HUES64 (cell line): ENCODE measurements at regions not wholly inside any gene's neighbourhood (a gene's known extent, or its start where the extent isn't known, plus 50 kb on each side); places are given as distances from the start of the nearest gene placed in this dataset.
"Not testable (repeated sequence)": the region's sequence is repeated elsewhere in the genome, so short reads cannot be mapped to it uniquely, and the experiment has no call there.

Source experiments
- H3K27ac ChIP-seq: 2 replicates; pipeline ENCODE4 v1.7.0; 2013; ENCODE audit warnings: low read depth, low read length, inconsistent platforms
- H3K27me3 ChIP-seq: 2 replicates; pipeline ENCODE4 v1.6.1; 2013; ENCODE audit warnings: mild to moderate bottlenecking, low read length; ENCODE audit not compliant: insufficient read depth
- H3K36me3 ChIP-seq: 2 replicates; pipeline ENCODE4 v1.6.1; 2013; ENCODE audit warnings: mild to moderate bottlenecking, low read length; ENCODE audit not compliant: insufficient read depth
- H3K4me1 ChIP-seq: 2 replicates; pipeline ENCODE4 v1.6.1; 2013; ENCODE audit warnings: mild to moderate bottlenecking, low read length, moderate library complexity; ENCODE audit not compliant: insufficient read depth
- H3K4me3 ChIP-seq: 2 replicates; pipeline ENCODE4 v1.5.1; 2013; ENCODE audit warnings: mild to moderate bottlenecking, low read length, moderate library complexity
- H3K9ac ChIP-seq: 2 replicates; pipeline ENCODE4 v1.6.1; 2013; ENCODE audit warnings: mild to moderate bottlenecking, low read depth, low read length
- H3K9me3 ChIP-seq: 2 replicates; pipeline ENCODE4 v1.6.1; 2013; ENCODE audit warnings: low read depth, low read length; ENCODE audit not compliant: insufficient read depth
- WGBS: fragments of 150-250, 120-280 bp; methylation state at CpG from one replicate; pipeline ENCODE4 v1.1.7; 2013; ENCODE audit warnings: missing lambda C conversion rate; 5-methylcytosine and 5-hydroxymethylcytosine counted together

DNA sequence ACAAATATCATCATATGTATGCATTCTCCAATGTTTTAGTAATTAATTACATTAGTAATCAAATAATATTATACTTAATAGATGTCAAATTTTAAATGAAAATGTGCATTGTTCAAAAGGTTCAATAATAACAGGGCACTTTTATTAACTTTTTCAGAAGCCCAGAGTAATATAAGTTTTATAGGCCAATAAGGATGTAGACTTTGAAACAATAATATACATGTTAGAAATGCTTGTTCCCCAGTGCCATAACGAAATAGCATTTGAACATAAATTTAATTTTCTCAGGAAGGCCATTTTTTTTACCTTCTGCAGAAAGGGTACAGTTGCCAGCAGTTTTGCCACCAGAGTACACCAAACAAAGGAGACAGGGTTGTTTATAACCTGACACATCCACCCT lies 1133.9 kb upstream of the LRRTM3 start:
- Histone ChIP-seq H3K9me3 (no peaks in the 10 kb centered on the region), H3K4me3 (no peak overlapping the region), H3K9ac (no peak overlapping the region), H3K27ac (no peak overlapping the region), H3K4me1 (0 out of 2 replicates have a peak, but pooled peaks cover 4% of the 10 kb centered on the region), H3K27me3 (no peaks in the 10 kb centered on the region), H3K36me3 (no peaks in the 10 kb centered on the region)
- 91% methylated on average over 1 of the region's 1 CpG for WGBS

DNA sequence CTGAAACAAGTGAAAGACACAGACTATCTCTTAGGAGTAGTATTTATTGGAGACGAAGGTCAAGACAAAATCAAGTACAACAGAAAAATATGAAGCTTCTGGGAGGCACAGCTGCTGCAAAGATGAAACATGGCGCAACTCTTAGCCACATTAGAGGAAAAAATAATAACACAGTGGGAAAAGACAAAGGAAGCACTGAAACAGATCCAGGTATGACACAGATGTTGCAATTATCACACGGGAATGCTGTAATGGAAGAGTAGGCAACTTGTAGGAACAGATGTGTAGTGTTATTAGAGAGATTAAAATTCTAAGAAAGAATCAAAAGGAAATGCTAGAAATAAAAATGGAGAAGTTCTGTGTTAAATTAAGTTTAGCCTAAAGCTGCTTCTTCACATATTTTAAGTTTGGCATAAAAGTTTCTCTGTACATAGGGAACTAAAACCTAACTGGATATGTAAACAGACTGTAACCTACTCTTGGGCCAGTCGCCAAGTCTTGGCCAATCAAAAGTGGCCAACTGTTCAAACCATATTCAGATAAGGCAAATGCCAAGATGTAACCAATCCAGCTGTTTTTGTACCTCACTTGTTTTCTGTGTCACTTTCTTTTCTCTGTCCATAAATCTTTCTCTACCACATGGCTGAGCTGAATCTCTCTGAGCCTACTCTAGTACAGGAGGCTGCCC lies 1132.0 kb upstream of the LRRTM3 start:
- H3K27ac ChIP-seq: no peak overlapping the region
- 0 out of 2 replicates have a peak, but pooled peaks cover 4% of the 10 kb centered on the region for H3K4me1 ChIP-seq
- H3K9ac ChIP-seq: no peak overlapping the region
- no peak overlapping the region for H3K4me3 ChIP-seq
- WGBS: 97% methylated on average over 4 of the region's 4 CpGs
- H3K9me3 ChIP-seq: no peaks in the 10 kb centered on the region
- no peaks in the 10 kb centered on the region for H3K27me3 ChIP-seq
- no peaks in the 10 kb centered on the region for H3K36me3 ChIP-seq

DNA sequence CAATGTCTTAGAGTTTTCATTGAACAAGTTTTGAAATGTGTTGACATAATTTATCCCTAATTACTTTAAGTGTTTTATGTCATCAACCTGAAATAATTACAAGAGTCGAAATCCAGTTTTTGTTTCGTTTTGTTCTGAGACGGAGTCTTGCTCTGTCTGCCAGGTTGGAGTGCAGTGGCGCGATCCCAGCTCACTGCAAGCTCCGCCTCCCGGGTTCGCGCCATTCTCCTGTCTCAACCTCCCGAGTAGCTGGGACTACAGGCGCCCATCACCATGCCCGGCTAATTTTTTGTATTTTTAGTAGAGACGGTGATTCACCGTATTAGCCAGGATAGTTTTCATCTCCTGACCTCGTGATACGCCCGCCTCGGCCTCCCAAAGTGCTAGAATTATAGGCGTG lies 1131.0 kb upstream of the LRRTM3 start:
- H3K9ac ChIP-seq, H3K4me1 ChIP-seq: not testable (repeated sequence)

DNA sequence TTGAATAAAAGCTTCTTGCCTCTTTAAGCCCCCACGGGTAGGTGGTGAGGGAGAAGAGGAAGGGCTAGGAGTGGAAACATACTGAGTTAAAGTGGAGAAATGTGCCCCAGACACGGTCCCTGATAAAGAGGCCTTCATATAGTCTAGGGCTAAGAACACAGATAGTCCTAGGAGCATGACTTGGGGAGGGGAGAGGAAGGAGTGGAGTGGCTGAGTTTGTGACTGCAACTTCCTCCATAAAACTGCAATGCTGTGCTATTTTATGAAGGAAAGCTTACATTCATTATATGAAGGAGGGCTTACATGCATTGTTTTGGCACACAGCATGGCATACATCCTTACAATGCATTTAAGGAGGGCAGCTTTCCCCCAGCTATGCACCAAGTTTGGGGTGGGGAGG lies 1129.4 kb upstream of the LRRTM3 start:
- Histone ChIP-seq H3K9ac (no peak overlapping the region), H3K27ac (no peak overlapping the region)
- WGBS: 90% methylated on average over 2 of the region's 2 CpGs

More for the DNA sequence above, 1131.0 kb upstream of the LRRTM3 start:
- not testable (repeated sequence) for H3K27ac ChIP-seq, H3K4me3 ChIP-seq, H3K36me3 ChIP-seq, H3K9me3 ChIP-seq, H3K27me3 ChIP-seq
- 96% methylated on average over 19 of the region's 19 CpGs for WGBS

DNA sequence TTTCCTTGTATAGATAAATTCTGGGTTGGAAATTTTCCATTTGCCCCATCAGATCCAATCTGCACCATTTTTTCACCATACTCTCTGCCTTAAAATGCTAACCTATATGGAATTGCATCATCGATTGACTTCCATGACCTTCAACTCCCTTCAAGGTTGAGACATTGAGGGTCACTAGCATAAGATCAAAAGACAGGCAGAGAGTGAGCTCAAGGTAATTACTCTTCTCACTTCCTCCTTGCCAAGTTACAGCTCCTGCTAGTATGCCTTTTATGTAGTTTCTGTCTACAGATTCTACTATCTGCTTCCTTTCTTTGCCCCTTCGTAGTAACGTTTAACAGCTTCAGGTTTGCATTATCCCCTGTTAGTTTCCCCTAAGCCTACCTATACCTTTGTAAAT lies 1127.7 kb upstream of the LRRTM3 start:
- H3K27ac ChIP-seq: no peak overlapping the region
- 95% methylated on average over 3 of the region's 3 CpGs for WGBS
- no peak overlapping the region for H3K4me3 ChIP-seq
- no peak overlapping the region for H3K9ac ChIP-seq
- no peaks in the 10 kb centered on the region for H3K9me3 ChIP-seq
- no peaks in the 10 kb centered on the region for H3K27me3 ChIP-seq
- H3K36me3 ChIP-seq: no peaks in the 10 kb centered on the region
- 0 out of 2 replicates have a peak, but pooled peaks cover 3% of the 10 kb centered on the region for H3K4me1 ChIP-seq

More for the DNA sequence above, 1129.4 kb upstream of the LRRTM3 start:
- H3K4me1 ChIP-seq: 0 out of 2 replicates have a peak, but pooled peaks cover 4% of the 10 kb centered on the region
- H3K36me3 ChIP-seq: no peaks in the 10 kb centered on the region
- no peaks in the 10 kb centered on the region for H3K9me3 ChIP-seq
- no peak overlapping the region for H3K4me3 ChIP-seq
- H3K27me3 ChIP-seq: no peaks in the 10 kb centered on the region

DNA sequence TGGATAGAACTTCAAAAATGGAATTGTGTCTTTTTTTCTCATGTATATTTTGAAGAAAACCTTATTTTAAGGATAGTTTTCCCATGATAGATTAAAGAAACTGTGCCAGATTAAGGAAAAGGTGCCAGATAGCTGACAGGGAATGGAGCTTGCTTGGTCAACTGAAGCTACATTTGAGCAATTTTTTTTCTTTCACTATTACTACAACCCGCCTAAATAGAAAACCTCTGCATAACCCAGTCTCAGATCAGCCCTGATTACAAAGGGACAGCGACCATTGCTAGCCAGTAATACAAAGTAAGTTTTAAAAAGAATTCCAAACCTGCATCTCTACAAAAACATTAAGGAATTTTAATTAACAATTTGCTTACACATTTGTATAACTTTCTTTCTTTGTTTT lies 1123.4 kb upstream of the LRRTM3 start:
- Histone ChIP-seq H3K9me3 (no peaks in the 10 kb centered on the region), H3K27ac (no peak overlapping the region), H3K4me1 (peaks cover 4% of the 10 kb centered on the region; the same call in 1 of the 2 replicates), H3K27me3 (no peaks in the 10 kb centered on the region), H3K4me3 (no peak overlapping the region), H3K9ac (no peak overlapping the region), H3K36me3 (no peaks in the 10 kb centered on the region)
- 98% methylated on average over 2 of the region's 2 CpGs for WGBS

DNA sequence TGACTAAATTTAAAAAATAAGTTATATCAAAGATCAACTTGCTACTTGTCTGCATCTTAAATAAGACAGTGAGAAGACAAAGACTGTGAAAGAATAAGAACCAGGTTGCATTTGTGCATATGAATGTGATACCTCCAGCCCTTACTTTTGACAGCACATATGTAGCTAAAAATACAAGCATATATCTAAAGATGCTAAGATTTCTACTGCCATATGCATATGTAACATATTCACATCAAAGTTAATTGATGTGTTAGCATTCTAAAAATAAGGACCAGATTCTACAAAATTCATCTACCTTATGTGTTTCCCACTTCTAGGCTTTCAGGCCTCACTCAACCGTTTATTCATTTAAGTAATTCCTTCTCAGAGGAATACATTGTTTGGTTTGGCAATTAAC lies 1120.3 kb upstream of the LRRTM3 start:
- peaks cover 4% of the 10 kb centered on the region; the same call in 1 of the 2 replicates for H3K4me1 ChIP-seq
- H3K9me3 ChIP-seq: no peaks in the 10 kb centered on the region
- 81% methylated on average over 1 of the region's 1 CpG for WGBS
- no peak overlapping the region for H3K27ac ChIP-seq
- no peaks in the 10 kb centered on the region for H3K27me3 ChIP-seq
- H3K9ac ChIP-seq: no peak overlapping the region
- H3K4me3 ChIP-seq: no peak overlapping the region
- no peaks in the 10 kb centered on the region for H3K36me3 ChIP-seq

DNA sequence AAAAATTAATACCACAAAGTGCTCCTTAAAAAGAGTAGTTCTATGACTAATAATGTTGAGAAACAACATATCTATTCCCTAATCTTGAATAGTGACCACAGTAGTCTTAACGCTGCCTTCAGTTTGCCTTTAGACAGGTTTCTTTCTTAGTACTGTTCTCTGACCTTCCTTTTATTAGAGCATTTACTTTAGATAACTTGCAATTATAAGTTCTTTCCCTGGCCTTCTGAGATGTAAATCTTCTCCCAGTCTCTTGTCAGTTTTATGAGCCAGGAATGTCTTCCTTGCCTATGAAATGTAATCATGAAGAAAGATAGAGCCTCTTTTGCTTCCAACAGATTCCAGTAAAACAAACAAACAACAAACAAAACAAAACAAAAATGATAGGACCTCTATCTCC lies 1119.8 kb upstream of the LRRTM3 start:
- Histone ChIP-seq H3K9me3 (no peaks in the 10 kb centered on the region), H3K9ac (no peak overlapping the region), H3K27me3 (no peaks in the 10 kb centered on the region), H3K4me3 (no peak overlapping the region), H3K4me1 (peaks cover 4% of the 10 kb centered on the region; the same call in 1 of the 2 replicates), H3K36me3 (no peaks in the 10 kb centered on the region), H3K27ac (no peak overlapping the region)
- 83% methylated on average over 1 of the region's 1 CpG for WGBS

DNA sequence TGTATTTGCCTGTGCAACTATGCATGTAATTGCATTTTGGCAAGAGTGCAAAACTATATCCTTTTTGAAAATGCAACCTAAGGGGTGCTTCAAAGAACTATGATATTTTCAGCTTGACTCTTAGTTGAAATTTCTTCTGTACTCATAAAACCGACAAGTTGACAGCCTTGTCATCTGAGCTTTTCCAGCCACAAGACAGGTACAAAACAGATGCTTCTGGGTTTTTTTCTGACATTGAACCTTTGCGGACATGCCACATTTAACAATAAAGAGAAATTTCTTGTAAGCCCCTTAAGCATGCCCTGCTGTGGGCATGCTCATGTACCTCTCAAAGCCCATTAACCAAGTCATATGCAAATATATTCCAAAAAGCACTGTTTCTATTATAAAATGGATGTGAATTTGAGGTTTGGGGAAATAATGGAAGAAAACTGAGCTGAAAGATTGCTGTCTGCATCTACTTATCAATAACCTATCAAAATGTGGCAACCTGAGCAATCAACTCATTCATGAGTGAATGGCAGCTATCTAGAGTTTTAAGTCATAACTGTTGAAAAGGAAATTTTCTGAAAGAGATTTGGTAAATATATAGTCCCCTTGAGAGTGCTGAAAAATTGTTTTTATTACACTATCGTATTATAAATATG lies 1117.0 kb upstream of the LRRTM3 start:
- Histone ChIP-seq H3K36me3 (no peaks in the 10 kb centered on the region), H3K9me3 (no peaks in the 10 kb centered on the region), H3K4me3 (no peak overlapping the region), H3K9ac (no peak overlapping the region), H3K27ac (no peak overlapping the region), H3K4me1 (peaks cover 4% of the 10 kb centered on the region; the same call in 1 of the 2 replicates), H3K27me3 (no peaks in the 10 kb centered on the region)
- WGBS: 93% methylated on average over 2 of the region's 3 CpGs

DNA sequence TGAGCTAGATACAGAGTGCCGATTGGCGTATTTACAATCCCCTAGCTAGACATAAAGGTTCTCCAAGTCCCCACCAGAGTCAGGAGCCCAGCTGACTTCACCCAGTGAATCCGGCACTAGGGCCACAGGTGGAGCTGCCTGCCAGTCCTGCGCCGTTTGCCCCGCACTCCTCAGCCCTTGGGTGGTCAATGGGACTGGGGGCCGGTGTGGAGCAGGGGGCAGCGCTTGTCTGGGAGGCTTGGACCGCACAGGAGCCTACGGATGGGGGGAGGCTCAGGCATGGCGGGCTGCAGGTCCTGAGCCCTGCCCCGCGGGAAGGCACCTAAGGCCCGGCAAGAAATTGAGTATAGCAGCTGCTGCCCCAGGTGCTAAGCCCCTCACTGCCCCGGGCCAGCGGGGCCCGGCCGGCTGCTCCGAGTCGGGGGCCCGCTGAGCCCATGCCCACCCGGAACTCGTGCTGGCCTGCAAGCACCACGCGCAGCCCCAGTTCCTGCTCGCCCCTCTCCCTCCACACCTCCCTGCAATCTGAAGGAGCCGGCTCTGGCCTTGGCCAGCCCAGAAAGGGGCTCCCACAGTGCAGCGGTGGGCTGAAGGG lies 1113.8 kb upstream of the LRRTM3 start:
- no peaks in the 10 kb centered on the region for H3K9me3 ChIP-seq
- peaks cover 8% of the 10 kb centered on the region; the same call in 1 of the 2 replicates for H3K4me1 ChIP-seq
- H3K27me3 ChIP-seq: no peaks in the 10 kb centered on the region
- no peak overlapping the region for H3K9ac ChIP-seq
- H3K27ac ChIP-seq: no peak overlapping the region
- H3K4me3 ChIP-seq: no peak overlapping the region
- 97% methylated on average over 28 of the region's 28 CpGs for WGBS
- H3K36me3 ChIP-seq: no peaks in the 10 kb centered on the region

DNA sequence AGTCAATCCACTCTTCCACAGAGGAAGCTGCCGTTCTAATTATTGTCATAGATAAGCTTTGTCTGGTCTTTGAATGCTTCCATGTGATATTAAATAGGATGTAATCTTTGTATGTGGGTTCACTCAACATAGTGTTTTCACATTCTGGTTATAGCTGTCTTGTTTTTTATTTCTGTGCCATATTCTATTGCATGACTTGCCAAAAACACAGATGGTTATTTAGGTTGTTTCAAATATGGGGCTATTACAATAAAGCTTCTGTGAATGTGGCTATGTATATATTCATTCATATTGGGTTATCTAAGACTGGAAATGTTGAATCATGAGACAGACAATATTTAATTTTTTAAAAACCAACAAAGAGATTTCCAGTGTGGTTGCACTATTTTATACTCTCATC lies 1109.3 kb upstream of the LRRTM3 start:
- no peaks in the 10 kb centered on the region for H3K9me3 ChIP-seq
- H3K4me3 ChIP-seq: no peak overlapping the region
- WGBS: 100% methylated on average over 1 of the region's 1 CpG
- H3K36me3 ChIP-seq: no peaks in the 10 kb centered on the region
- peaks cover 8% of the 10 kb centered on the region; the same call in 1 of the 2 replicates for H3K4me1 ChIP-seq
- H3K27ac ChIP-seq: no peak overlapping the region
- H3K27me3 ChIP-seq: no peaks in the 10 kb centered on the region
- no peak overlapping the region for H3K9ac ChIP-seq
